Smooth muscle cell (in vitro differentiated cells): ENCODE measurements at regions not wholly inside any gene's neighbourhood (a gene's known extent, or its start where the extent isn't known, plus 50 kb on each side); places are given as distances from the start of the nearest gene placed in this dataset.

Experiments
- DNase-seq: peaks from one replicate; lab custom pipeline; 2025; ENCODE audit not compliant: unreplicated experiment; lab: John Stamatoyannopoulos, UW
- H2AFZ ChIP-seq: fragments of 200-600 bp; sonication (generic); 2 replicates; pipeline ENCODE4 v1.6.0; 2016; ENCODE audit warnings: antibody characterized with exemption, low read depth, mild to moderate bottlenecking
- H3F3A ChIP-seq: fragments of 200-600 bp; sonication (generic); 2 replicates; pipeline ENCODE4 v1.6.0; 2017; ENCODE audit warnings: antibody characterized with exemption, low read depth
- H3K27ac ChIP-seq: fragments of 200-600 bp; sonication (generic); 2 replicates; pipeline ENCODE4 v1.5.1; 2016; ENCODE audit warnings: low read depth, mild to moderate bottlenecking
- H3K27me3 ChIP-seq: fragments of 200-600 bp; sonication (generic); 2 replicates; pipeline ENCODE4 v1.6.1; 2016; ENCODE audit warnings: low read depth, mild to moderate bottlenecking
- H3K36me3 ChIP-seq: fragments of 200-600 bp; sonication (generic); 2 replicates; pipeline ENCODE4 v1.5.1; 2016; ENCODE audit warnings: low read depth
- H3K4me1 ChIP-seq: fragments of 200-600 bp; sonication (generic); 2 replicates; pipeline ENCODE4 v1.5.1; 2016; ENCODE audit warnings: low read depth
- H3K4me2 ChIP-seq: fragments of 200-600 bp; sonication (generic); 2 replicates; pipeline ENCODE4 v1.6.0; 2016; ENCODE audit warnings: mild to moderate bottlenecking
- H3K4me3 ChIP-seq: fragments of 200-600 bp; sonication (generic); 2 replicates; pipeline ENCODE4 v1.5.1; 2016; ENCODE audit warnings: mild to moderate bottlenecking
- H3K79me2 ChIP-seq: fragments of 200-600 bp; sonication (generic); 2 replicates; pipeline ENCODE4 v1.6.0; 2016; ENCODE audit warnings: low read depth, mild to moderate bottlenecking
- H3K9ac ChIP-seq: fragments of 200-600 bp; sonication (generic); 2 replicates; pipeline ENCODE4 v1.6.0; 2016; ENCODE audit warnings: low read depth
- H3K9me3 ChIP-seq: fragments of 200-600 bp; sonication (generic); replicated peaks from 2 replicates; pipeline ENCODE4 v1.5.1; 2016; ENCODE audit warnings: low read depth
- H4K20me1 ChIP-seq: fragments of 200-600 bp; sonication (generic); 2 replicates; pipeline ENCODE4 v1.6.0; 2016; ENCODE audit warnings: low read depth
- WGBS: methylation state at CpG from one replicate; pipeline ENCODE4 v1.1.7; 2016; ENCODE audit warnings: low lambda C conversion rate; 5-methylcytosine and 5-hydroxymethylcytosine counted together
- TF ChIP-seq, protein P1 (sequence below): fragments of 200-600 bp; sonication (generic); IDR thresholded peaks from 2 replicates; pipeline ENCODE4 v1.5.1; 2017; ENCODE audit warnings: borderline replicate concordance, mild to moderate bottlenecking, antibody characterized with exemption; ENCODE audit not compliant: insufficient read depth, poor library complexity, severe bottlenecking

DNA sequence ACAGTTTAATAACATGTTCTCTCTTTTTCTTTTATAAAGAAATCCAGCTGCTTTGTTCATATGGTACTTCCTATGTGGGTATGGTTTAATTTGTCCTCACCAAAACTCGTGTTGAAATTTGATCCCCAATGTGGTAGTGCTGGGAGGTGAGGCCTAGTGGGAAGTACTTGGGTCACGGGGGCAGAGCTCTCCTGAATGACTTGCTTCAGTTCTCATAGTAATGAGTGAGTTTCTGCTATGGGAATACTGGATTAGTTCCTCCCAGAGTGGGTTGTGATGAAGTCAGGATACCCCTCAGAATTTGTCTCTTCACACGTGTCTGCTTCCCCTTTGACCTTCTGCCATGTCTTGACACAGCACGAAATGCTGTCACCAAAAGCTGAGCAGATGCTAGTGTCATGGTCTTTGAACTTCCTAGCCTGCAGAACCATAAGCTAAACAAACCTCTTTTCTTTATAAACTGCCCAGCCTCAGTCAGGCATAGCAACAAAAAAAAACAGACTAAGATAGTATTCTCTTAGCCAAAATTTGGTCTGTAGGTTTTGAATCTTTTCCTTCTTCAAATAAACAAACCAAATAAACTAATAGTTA is 87.8 kb upstream of the HS3ST5 start:
- H3K27ac ChIP-seq = no peak overlapping the region
- no peak overlapping the region for H2AFZ ChIP-seq
- H3K4me3 ChIP-seq = no peak overlapping the region
- H3K9ac ChIP-seq = no peak overlapping the region
- no peaks in the 10 kb centered on the region for H3K36me3 ChIP-seq
- no peaks in the 10 kb centered on the region for H3K79me2 ChIP-seq
- peaks cover 39% of the 10 kb centered on the region for H3K27me3 ChIP-seq
- TF ChIP-seq, protein P1, sequence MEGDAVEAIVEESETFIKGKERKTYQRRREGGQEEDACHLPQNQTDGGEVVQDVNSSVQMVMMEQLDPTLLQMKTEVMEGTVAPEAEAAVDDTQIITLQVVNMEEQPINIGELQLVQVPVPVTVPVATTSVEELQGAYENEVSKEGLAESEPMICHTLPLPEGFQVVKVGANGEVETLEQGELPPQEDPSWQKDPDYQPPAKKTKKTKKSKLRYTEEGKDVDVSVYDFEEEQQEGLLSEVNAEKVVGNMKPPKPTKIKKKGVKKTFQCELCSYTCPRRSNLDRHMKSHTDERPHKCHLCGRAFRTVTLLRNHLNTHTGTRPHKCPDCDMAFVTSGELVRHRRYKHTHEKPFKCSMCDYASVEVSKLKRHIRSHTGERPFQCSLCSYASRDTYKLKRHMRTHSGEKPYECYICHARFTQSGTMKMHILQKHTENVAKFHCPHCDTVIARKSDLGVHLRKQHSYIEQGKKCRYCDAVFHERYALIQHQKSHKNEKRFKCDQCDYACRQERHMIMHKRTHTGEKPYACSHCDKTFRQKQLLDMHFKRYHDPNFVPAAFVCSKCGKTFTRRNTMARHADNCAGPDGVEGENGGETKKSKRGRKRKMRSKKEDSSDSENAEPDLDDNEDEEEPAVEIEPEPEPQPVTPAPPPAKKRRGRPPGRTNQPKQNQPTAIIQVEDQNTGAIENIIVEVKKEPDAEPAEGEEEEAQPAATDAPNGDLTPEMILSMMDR = no peak
- peaks cover 6% of the 10 kb centered on the region for H3K4me1 ChIP-seq
- no peak overlapping the region for H3K4me2 ChIP-seq
- no peaks in the 10 kb centered on the region for H3F3A ChIP-seq
- WGBS = 41% methylated on average over 4 of the region's 4 CpGs
- H3K9me3 ChIP-seq = no peaks in the 10 kb centered on the region
- DNase-seq = no peak
- H4K20me1 ChIP-seq = no peaks in the 10 kb centered on the region

- H3F3A ChIP-seq = no peaks in the 10 kb centered on the region
- H4K20me1 ChIP-seq = no peaks in the 10 kb centered on the region
- 36% methylated on average over 2 of the region's 2 CpGs for WGBS
- no peak for DNase-seq
- no peaks in the 10 kb centered on the region for H3K36me3 ChIP-seq
- H3K9ac ChIP-seq = no peak overlapping the region
- no peaks in the 10 kb centered on the region for H3K9me3 ChIP-seq
- no peaks in the 10 kb centered on the region for H3K79me2 ChIP-seq
- no peak overlapping the region for H3K4me2 ChIP-seq
- TF ChIP-seq, protein P1 = no peak
- peaks cover 43% of the 10 kb centered on the region for H3K27me3 ChIP-seq
- H2AFZ ChIP-seq = no peak overlapping the region
- H3K4me3 ChIP-seq = no peak overlapping the region
- H3K27ac ChIP-seq = no peak overlapping the region
- peaks cover 8% of the 10 kb centered on the region for H3K4me1 ChIP-seq
Observed at GRCh38 chr6:114428341-114428740, 85.5 kb upstream of the HS3ST5 start.

- H3K4me1 ChIP-seq = peaks cover 18% of the 10 kb centered on the region
- no peaks in the 10 kb centered on the region for H3K36me3 ChIP-seq
- no peak for DNase-seq
- H3K9me3 ChIP-seq = no peaks in the 10 kb centered on the region
- H3F3A ChIP-seq = no peaks in the 10 kb centered on the region
- no peak overlapping the region for H2AFZ ChIP-seq
- H4K20me1 ChIP-seq = no peaks in the 10 kb centered on the region
- no peak overlapping the region for H3K4me3 ChIP-seq
- no peak overlapping the region for H3K27ac ChIP-seq
- TF ChIP-seq, protein P1 = no peak
- H3K79me2 ChIP-seq = no peaks in the 10 kb centered on the region
- H3K4me2 ChIP-seq = no peak overlapping the region
- H3K9ac ChIP-seq = no peak overlapping the region
- H3K27me3 ChIP-seq = peaks cover 19% of the 10 kb centered on the region
Observed at GRCh38 chr6:114421199-114421598, 78.4 kb upstream of the HS3ST5 start.

DNA sequence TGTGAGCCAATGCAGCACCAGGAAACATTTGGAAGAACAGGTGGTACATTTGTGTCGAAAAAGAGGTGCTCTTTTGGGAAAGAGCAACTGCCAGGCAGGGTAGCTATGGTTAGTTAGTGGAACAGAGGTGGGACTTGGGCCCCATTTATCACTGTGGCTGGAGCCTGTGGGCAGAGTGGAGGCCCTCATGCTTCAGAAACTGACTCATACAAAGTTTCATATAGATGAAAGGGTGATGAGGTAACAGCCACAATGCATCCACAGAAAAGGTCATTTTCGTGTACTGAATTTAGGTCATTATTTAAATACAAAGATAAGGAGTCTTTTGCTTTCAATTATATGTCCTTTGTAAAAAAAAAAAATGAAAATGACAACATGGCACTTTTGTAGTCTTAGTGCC is 76.4 kb upstream of the HS3ST5 start:
- Histone ChIP-seq H4K20me1 (no peaks in the 10 kb centered on the region), H3K4me2 (peak overlapping the region; percentile 46), H3K9me3 (no peaks in the 10 kb centered on the region), H3F3A (no peaks in the 10 kb centered on the region), H3K4me3 (no peak overlapping the region), H3K9ac (no peak overlapping the region), H3K4me1 (peaks cover 14% of the 10 kb centered on the region), H3K36me3 (no peaks in the 10 kb centered on the region), H2AFZ (no peak overlapping the region), H3K27me3 (peaks cover 9% of the 10 kb centered on the region), H3K27ac (no peak overlapping the region), H3K79me2 (no peaks in the 10 kb centered on the region)
- TF ChIP-seq, protein P1 = no peak
- WGBS = 43% methylated on average over 2 of the region's 2 CpGs
- DNase-seq = no peak
